ENCODE measurements at regions not wholly inside any gene's neighbourhood (a gene's known extent, or its start where the extent isn't known, plus 50 kb on each side); places are given as distances from the start of the nearest gene placed in this dataset.

- TF ChIP-seq ZNF274 (IDR thresholded peaks at IDR 0.05; ENCODE audit: low read depth, low read length) (no peak), YY1 (IDR thresholded peaks at IDR 0.05; ENCODE audit: insufficient read depth, insufficient read length) (no peak)
Observed at GRCh38 chr13:40333226-40333625, 333.2 kb downstream of the FOXO1 start.
